Amniotic epithelial cell (primary cell): ENCODE measurements at regions not wholly inside any gene's neighbourhood (a gene's known extent, or its start where the extent isn't known, plus 50 kb on each side); places are given as distances from the start of the nearest gene placed in this dataset.
"Not testable (repeated sequence)": the region's sequence is repeated elsewhere in the genome, so short reads cannot be mapped to it uniquely, and the experiment has no call there.

Source experiments
- DNase-seq: peaks from one replicate; pipeline ENCODE4 v3.0.0-alpha.2; 2010; ENCODE audit warnings: low read depth

DNA sequence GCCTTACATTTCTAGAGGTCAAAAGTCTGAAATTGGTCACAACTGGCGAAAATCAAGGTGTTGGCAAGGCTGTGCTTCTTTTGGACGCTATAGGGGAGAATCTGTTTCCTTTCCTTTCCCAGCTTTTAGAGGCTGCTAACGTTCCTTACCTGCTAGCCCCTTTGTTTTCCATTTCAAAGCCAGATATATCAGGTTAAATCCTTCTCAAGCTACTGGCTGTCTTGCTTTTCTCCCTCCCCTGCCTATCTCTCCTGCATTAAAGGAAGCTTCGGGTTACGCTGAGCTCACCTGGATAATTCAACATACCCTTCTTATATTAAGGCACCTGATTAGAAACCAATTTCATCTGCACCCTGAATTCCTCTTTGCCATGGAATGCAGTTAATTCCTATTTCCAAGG, 1569.7 kb upstream of the SLC10A2 start:
- DNase-seq: no peak

GRCh38 chr13:104634016-104634415, 1567.8 kb upstream of the SLC10A2 start:
- DNase-seq: no peak

DNA sequence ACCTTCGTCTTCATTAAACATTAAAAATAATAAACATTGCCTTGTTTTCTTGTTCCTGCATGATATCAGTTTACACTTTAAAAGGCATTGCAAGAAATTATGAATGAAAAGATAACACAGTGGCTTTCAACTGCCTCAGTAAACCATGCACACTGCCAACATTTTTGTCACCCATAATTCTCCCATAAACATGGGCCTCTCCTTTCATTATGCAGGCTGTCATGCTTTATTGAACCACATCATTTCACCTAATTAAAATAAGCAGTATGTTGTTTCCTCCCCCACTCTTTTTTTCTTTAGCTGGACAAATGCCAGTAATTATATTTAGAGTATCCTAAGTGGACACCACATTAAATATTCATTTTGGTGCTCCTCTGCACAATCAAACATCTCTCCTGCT, 1566.5 kb upstream of the SLC10A2 start:
- no peak for DNase-seq

GRCh38 chr13:104625201-104625600, 1559.0 kb upstream of the SLC10A2 start:
- DNase-seq: no peak

GRCh38 chr13:104616990-104617389, 1550.8 kb upstream of the SLC10A2 start:
- no peak for DNase-seq

DNA sequence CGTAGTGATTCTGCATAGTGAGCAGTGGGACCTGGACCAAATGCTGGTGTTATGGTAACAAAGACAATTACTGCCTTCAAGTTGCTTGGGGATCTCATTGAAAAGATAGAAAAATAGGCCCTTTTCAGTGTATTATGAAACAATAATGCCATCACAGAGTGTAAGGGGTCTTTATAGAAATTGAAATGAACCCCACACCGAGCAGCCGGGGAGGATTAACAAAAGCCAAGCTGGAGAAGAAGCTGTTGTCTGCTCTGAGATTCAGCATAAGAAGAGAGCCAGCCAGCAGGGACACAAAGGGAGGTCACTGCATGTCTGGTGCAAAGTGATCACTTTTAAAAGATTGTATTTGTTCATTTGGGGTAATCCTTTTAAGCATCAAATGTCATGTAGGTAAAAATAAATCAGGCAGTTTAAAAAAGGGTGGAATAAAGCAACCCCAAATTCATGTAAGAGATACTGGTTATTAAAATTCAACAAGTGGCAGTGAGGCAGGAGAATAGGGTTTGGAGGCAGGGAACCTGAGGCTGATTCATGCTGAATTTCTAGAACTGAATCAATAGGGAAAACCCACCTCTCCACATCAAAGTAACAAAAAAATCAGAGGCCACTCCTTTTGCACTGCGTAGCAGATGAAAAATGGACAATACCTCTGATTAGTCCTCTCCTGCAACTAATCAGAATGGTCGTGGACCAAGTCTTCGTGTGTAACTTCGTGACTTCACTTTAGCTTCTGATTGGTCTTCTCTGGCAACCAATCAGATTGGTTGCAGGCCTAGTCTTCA, 1548.3 kb upstream of the SLC10A2 start:
- no peak for DNase-seq

DNA sequence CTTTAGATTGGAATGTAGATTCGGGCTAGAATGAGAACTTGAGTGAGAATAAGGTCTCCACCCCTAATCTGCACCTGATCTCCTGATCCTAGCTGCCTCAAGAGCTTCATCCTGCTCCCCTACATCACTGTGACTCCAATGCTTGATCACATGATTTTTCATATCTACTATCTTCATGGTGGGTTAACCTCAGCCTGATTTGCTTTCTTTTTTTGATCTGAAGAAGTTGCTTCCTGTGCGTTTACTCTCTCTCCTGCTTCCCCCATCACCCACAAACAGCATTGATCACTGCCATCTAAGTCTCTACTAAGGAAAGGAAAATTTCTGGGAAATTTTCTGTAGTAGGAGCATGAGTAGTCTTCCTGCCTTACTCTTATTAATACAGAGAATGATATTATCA, 1542.1 kb upstream of the SLC10A2 start:
- no peak for DNase-seq

DNA sequence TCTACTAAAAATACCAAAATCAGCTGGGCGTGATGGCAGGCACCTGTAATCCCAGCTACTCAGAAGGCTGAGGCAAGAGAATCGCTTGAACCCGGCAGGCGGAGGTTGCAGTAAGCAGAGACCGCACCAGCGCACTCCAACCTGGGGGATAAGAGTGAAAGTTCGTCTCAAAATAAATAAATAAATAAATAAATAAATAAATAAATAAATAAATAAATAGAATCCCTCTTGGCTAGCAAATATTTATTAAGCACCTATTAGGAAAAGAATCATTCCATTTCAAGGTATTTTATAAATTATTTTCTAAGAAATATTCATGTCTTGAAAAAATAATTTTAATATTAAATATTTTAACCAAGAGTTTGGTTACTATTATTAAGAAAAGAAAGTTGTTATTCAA, 1539.2 kb upstream of the SLC10A2 start:
- DNase-seq: not testable (repeated sequence)

GRCh38 chr13:104597546-104598180, 1531.4 kb upstream of the SLC10A2 start:
- no peak for DNase-seq

GRCh38 chr13:104595511-104595910, 1529.3 kb upstream of the SLC10A2 start:
- DNase-seq: no peak

DNA sequence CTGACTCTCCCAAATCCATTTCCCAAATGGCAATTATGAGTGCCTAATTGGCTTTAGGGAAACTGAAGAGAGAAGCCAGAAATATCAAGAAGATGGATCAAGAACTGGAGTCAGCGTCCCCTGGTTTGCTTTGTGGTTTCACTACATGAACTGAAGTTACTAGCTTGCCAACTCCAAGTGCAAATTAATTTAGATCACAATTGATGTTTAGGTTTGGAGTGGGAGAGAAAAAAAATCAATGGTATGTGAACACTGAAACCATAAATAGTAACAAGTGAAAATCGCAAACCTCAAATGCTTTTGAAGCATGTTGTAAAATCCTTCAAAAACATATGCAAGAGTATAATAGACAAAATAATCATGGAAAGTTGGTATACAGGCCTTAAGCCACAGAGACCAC, 1528.6 kb upstream of the SLC10A2 start:
- no peak for DNase-seq

DNA sequence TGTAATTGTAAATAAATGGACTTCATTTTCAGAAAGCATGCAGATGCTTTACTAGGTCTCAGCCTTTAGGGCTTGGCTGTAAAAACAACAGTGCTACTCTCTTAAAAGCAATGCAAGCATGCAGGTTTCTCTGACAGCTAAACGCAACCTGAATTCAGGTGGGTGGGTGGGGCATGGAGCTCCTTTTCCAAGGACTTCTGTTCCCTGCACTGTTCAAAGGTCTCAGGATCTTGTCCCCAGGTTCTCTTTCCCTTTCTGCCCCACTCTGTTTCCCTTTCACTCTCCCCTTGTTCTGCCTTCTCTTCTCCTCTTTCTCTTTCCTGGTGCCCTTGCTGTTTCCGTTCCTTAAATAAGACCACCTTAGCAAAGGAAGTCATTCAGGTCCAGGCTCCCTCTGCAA, 1527.5 kb upstream of the SLC10A2 start:
- no peak for DNase-seq

DNA sequence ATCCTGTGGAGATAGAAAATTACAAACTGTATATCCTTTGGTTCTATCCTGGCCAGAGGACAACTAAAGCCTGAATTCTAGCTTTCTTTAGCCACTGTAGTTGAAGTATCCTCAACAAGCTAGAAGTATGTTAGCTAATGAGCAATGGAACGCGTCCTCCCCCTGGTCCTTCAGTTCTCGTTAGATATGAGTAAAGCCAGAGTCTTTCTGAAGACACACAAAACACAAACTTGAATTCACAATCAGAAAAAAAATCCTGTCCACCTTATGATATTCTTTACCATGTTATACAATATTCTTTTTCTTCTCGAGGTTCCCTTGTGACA, 1527.0 kb upstream of the SLC10A2 start:
- DNase-seq: peak; percentile 32

- peak; percentile 9 for DNase-seq
Measured at GRCh38 chr13:104592545-104593250, 1526.5 kb upstream of the SLC10A2 start.

DNA sequence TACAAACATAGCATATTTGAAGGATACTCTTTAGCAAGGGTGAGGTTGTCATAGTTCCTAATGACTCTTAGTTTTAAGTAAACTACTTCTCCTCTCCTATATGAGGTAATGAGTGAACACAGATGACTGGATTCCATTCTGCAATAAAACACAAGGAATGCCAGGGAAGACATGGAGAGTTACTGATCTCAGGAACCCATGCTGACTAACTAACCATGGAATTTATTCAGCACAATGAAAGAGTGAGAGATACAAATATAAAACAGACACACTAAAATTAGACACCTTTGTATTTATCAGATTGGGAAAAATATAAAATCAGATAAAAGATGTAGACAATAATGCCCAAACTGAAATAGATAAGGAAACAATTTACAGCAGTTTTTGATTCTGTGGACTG, 1525.9 kb upstream of the SLC10A2 start:
- DNase-seq: peak; percentile 95

DNA sequence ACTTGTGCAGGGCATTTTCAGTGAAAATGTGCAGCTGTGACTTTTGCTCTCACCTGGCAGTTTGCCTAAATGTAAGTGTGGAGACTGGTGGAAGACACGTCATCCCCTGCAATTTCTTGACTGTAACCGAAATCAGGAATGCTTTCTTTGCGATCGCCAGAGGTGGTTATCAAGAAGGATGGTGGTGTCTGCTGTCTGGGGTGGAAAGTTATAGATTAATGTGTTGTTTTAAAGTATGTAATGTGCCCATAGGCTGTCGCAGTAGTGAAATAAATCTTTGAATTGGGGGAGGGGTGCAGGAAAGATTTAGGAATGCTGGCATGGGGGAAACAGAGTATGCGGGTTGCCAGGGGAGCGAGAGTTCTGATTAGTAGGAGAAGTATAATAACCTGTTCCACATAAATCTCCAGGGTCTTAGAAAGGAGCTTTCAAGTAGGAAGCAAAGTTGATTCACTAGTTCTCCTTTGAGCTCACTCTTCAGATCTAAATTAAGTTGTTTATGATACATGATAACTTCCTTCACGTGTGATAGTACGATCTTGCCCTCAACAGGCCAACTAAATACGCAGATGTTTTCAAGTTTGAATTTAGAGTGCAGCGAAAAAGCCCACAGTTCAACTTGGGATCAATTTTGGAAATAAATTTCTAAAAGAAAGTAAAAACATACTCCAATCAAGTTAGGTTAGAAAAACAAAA, 1520.0 kb upstream of the SLC10A2 start:
- peak; percentile 86 for DNase-seq

DNA sequence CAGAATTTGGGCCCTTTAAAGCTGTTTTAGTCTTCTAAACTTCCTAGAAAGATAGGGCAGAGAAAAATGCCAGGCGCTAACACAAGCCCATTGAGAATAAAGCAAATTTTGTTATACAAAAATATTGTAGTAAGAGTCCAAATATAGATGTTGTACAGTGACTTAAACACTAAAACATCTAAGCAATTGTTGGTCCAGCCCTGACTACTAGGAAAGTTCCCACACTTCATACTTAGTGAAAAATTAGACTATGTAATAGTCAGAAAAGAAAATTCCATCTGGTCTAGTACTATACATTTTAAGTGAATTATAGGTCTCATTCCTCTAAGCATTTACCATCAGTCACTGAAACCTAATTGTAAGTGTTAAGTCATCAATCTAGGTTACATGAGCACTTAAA, 1518.3 kb upstream of the SLC10A2 start:
- peak; percentile 29 for DNase-seq

- DNase-seq: peak; percentile 51
Measured at GRCh38 chr13:104580931-104581330, 1514.7 kb upstream of the SLC10A2 start.

- peak; percentile 86 for DNase-seq
Measured at GRCh38 chr13:104577071-104577815, 1511.0 kb upstream of the SLC10A2 start.

DNA sequence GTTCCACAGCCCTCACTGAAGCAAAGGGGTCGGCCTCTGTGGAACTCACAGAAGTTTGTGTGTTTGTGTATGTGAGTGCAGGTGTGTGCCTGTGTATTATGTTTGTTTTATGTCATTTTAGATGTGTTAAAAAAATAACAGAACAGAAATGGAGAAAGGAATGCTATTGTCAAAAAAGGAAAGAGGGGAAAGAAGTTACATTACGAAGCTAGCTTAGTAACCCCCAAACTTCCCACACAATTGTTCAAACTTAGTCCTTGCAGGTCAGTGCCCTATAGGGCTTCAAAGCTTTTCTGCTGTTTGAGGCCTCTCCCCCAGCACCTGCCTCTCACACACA, 1505.6 kb upstream of the SLC10A2 start:
- no peak for DNase-seq

DNA sequence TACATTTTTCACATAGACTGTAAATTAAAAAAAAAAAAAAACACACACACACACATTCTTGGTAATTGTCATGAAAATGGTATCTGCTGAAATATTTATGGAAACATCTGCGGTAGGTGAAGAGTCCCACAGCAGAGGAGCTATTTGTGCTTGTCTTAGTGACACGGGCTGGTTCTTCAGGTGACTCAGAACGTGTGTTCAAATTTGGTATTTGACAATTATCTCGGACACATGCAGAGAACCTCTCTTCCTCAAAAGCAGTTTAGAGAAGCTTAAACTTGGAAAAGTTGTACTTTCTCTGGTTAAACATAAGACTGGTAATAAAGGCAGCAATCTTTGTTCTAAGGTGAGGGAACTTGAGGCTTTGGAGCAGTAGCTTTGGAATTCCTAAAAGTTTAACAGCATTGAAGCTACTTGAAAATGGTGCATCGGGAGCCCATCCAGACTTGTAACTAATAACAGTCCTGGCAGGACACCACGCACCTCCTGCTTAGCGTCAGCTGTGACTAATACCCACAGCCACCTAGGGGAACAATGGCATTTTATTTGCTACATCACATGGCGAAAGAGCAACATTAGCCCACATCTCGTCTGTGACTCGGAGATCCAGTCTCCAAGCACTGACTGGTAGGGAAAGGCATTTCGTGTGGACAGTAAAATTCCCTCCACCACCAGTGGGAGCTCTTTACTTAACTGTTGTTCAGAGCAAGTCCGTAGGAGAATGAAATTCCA, 1505.1 kb upstream of the SLC10A2 start:
- DNase-seq: peak; percentile 89
